T-helper 22 cell (primary cell): ENCODE measurements at regions not wholly inside any gene's neighbourhood (a gene's known extent, or its start where the extent isn't known, plus 50 kb on each side); places are given as distances from the start of the nearest gene placed in this dataset.
"Not testable (repeated sequence)": the region's sequence is repeated elsewhere in the genome, so short reads cannot be mapped to it uniquely, and the experiment has no call there.

Experiments
- DNase-seq: peaks from one replicate; pipeline ENCODE4 v3.0.0-alpha.2; 2020; ENCODE audit warnings: low read depth

- no peak for DNase-seq
These were observed 326.2 kb upstream of the RGS6 start for GRCh38 chr14:71606064-71606463.

- DNase-seq: no peak
These were observed 325.7 kb upstream of the RGS6 start for GRCh38 chr14:71606575-71606974.

GRCh38 chr14:71607056-71607455 lies 325.2 kb upstream of the RGS6 start:
- DNase-seq: no peak

- no peak for DNase-seq
These were observed 322.1 kb upstream of the RGS6 start for GRCh38 chr14:71610149-71610548.

GRCh38 chr14:71610797-71611196 lies 321.4 kb upstream of the RGS6 start:
- no peak for DNase-seq

- DNase-seq: no peak
These were observed 319.1 kb upstream of the RGS6 start for GRCh38 chr14:71613168-71613567.

- DNase-seq: no peak
These were observed 316.2 kb upstream of the RGS6 start for GRCh38 chr14:71616013-71616412.

- DNase-seq: no peak
These were observed 314.2 kb upstream of the RGS6 start for GRCh38 chr14:71618047-71618446.

- no peak for DNase-seq
These were observed 313.5 kb upstream of the RGS6 start for GRCh38 chr14:71618716-71619115.

- no peak for DNase-seq
These were observed 312.8 kb upstream of the RGS6 start for GRCh38 chr14:71619472-71619871.

GRCh38 chr14:71620401-71620800 lies 311.8 kb upstream of the RGS6 start:
- no peak for DNase-seq

- no peak for DNase-seq
These were observed 311.0 kb upstream of the RGS6 start for GRCh38 chr14:71621276-71621675.

GRCh38 chr14:71621980-71622605 lies 310.1 kb upstream of the RGS6 start:
- no peak for DNase-seq

- no peak for DNase-seq
These were observed 308.3 kb upstream of the RGS6 start for GRCh38 chr14:71623939-71624338.

GRCh38 chr14:71625175-71625574 lies 307.1 kb upstream of the RGS6 start:
- DNase-seq: no peak

- no peak for DNase-seq
These were observed 306.1 kb upstream of the RGS6 start for GRCh38 chr14:71625891-71626701.

GRCh38 chr14:71628433-71628832 lies 303.8 kb upstream of the RGS6 start:
- DNase-seq: no peak

- DNase-seq: no peak
These were observed 303.0 kb upstream of the RGS6 start for GRCh38 chr14:71629250-71629649.

GRCh38 chr14:71629765-71630492 lies 302.3 kb upstream of the RGS6 start:
- no peak for DNase-seq

- DNase-seq: not testable (repeated sequence)
These were observed 301.2 kb upstream of the RGS6 start for GRCh38 chr14:71631030-71631429.

- no peak for DNase-seq
These were observed 299.7 kb upstream of the RGS6 start for GRCh38 chr14:71632440-71632946.

- DNase-seq: no peak
These were observed 296.2 kb upstream of the RGS6 start for GRCh38 chr14:71636076-71636475.
